ENCODE measurements at regions not wholly inside any gene's neighbourhood (a gene's known extent, or its start where the extent isn't known, plus 50 kb on each side); places are given as distances from the start of the nearest gene placed in this dataset.

DNA sequence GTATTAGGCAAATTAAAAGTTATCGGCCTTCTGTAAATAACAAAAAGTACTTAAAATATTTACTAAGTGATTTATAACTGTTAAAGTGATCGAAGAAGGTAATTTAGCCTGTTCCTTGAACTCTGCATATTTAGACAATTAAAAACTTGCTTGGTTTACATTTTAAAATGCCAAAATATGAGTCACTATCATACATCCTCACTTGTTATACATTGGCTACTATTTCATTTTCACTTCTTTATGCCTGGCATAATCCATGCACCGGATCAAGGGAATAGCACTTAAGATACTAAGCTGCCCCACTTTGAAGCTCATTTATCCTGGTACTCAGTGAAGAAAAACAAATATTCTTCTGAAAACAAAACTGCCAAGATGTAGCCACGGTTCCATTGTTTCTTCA is 344.6 kb downstream of the UBE3D start:
- TF ChIP-seq, protein P1, sequence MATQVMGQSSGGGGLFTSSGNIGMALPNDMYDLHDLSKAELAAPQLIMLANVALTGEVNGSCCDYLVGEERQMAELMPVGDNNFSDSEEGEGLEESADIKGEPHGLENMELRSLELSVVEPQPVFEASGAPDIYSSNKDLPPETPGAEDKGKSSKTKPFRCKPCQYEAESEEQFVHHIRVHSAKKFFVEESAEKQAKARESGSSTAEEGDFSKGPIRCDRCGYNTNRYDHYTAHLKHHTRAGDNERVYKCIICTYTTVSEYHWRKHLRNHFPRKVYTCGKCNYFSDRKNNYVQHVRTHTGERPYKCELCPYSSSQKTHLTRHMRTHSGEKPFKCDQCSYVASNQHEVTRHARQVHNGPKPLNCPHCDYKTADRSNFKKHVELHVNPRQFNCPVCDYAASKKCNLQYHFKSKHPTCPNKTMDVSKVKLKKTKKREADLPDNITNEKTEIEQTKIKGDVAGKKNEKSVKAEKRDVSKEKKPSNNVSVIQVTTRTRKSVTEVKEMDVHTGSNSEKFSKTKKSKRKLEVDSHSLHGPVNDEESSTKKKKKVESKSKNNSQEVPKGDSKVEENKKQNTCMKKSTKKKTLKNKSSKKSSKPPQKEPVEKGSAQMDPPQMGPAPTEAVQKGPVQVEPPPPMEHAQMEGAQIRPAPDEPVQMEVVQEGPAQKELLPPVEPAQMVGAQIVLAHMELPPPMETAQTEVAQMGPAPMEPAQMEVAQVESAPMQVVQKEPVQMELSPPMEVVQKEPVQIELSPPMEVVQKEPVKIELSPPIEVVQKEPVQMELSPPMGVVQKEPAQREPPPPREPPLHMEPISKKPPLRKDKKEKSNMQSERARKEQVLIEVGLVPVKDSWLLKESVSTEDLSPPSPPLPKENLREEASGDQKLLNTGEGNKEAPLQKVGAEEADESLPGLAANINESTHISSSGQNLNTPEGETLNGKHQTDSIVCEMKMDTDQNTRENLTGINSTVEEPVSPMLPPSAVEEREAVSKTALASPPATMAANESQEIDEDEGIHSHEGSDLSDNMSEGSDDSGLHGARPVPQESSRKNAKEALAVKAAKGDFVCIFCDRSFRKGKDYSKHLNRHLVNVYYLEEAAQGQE (IDR thresholded peaks at IDR 0.05; ENCODE audit: insufficient read depth in 1 of 2, low read depth in 2 of 2, low read length in 1 of 2): no peak
- TF ChIP-seq, protein P2, sequence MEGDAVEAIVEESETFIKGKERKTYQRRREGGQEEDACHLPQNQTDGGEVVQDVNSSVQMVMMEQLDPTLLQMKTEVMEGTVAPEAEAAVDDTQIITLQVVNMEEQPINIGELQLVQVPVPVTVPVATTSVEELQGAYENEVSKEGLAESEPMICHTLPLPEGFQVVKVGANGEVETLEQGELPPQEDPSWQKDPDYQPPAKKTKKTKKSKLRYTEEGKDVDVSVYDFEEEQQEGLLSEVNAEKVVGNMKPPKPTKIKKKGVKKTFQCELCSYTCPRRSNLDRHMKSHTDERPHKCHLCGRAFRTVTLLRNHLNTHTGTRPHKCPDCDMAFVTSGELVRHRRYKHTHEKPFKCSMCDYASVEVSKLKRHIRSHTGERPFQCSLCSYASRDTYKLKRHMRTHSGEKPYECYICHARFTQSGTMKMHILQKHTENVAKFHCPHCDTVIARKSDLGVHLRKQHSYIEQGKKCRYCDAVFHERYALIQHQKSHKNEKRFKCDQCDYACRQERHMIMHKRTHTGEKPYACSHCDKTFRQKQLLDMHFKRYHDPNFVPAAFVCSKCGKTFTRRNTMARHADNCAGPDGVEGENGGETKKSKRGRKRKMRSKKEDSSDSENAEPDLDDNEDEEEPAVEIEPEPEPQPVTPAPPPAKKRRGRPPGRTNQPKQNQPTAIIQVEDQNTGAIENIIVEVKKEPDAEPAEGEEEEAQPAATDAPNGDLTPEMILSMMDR (IDR thresholded peaks at IDR 0.05): no peak
- TF ChIP-seq POLR2AphosphoS5 (IDR thresholded peaks at IDR 0.05; ENCODE audit: low read depth, low read length) (no peak), SIN3A (IDR thresholded peaks at IDR 0.05; ENCODE audit: borderline replicate concordance, insufficient read depth, low read depth, low read length) (no peak), TCF7L2 (IDR thresholded peaks at IDR 0.05; ENCODE audit: low read depth, low read length) (no peak)
- H3K4me3 ChIP-seq (ENCODE audit: low read depth in 2 of 2, low read length in 2 of 2): no peak overlapping the region
- intact Hi-C loops (cut with micrococcal nuclease; ENCODE audit: unreplicated experiment): no loop called here
- ChIA-PET CTCF (no interaction called here), POLR2A (no interaction called here)
- no peaks in the 10 kb centered on the region for H3K9me3 ChIP-seq (ENCODE audit: control insufficient read depth, insufficient read depth, low read depth, low read length)
- no peaks in the 10 kb centered on the region for H3K4me1 ChIP-seq (ENCODE audit: control insufficient read depth, insufficient read depth, low read length)
- no TSS peak for BruUV-seq (replicated peaks)
- in situ Hi-C loops (cut with HindIII; ENCODE audit: low pct_unique_long_range_greater_than_20kb, low sequenced_read_pairs): no loop called here
- H3K27me3 ChIP-seq (ENCODE audit: control insufficient read depth, insufficient read depth, low read length): no peaks in the 10 kb centered on the region
- DNase-seq (ENCODE audit: low read depth, low spot score): no peak
- no peak overlapping the region for H3K27ac ChIP-seq (ENCODE audit: low read length)
- no peak for ATAC-seq
- H3K36me3 ChIP-seq (ENCODE audit: control insufficient read depth, insufficient read depth, low read length): no peaks in the 10 kb centered on the region

DNA sequence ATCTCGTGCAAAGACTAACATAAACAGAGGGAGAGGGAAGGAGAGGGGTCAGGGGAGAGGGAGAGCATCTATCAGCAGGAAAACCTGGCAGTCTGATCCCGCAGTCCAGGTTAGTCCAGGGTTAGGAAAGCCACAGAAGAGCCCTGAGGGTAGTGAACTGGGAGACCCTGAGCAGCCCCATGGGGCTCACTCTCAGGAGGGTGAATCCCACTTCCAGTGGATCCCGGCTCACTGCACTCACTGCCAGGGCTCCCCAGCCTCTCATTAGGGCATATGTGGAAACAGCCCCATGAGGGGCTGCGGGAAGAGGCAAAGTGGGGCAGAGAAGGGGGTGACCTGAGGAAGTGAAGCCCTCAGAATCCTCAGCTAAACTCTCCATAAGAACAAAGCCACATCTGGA is 329.9 kb downstream of the UBE3D start:
- no peaks in the 10 kb centered on the region for H3K9me3 ChIP-seq (ENCODE audit: control insufficient read depth, insufficient read depth, low read depth, low read length)
- in situ Hi-C loops (cut with HindIII; ENCODE audit: low pct_unique_long_range_greater_than_20kb, low sequenced_read_pairs) (no loop called here), intact Hi-C loops (cut with micrococcal nuclease; ENCODE audit: unreplicated experiment) (no loop called here)
- H3K27ac ChIP-seq (ENCODE audit: low read length): no peak overlapping the region
- no peaks in the 10 kb centered on the region for H3K36me3 ChIP-seq (ENCODE audit: control insufficient read depth, insufficient read depth, low read length)
- DNase-seq (ENCODE audit: low read depth, low spot score) (no peak), ATAC-seq (no peak)
- H3K4me1 ChIP-seq (ENCODE audit: control insufficient read depth, insufficient read depth, low read length): no peaks in the 10 kb centered on the region
- TF ChIP-seq TCF7L2 (IDR thresholded peaks at IDR 0.05; ENCODE audit: low read depth, low read length) (no peak), POLR2AphosphoS5 (IDR thresholded peaks at IDR 0.05; ENCODE audit: low read depth, low read length) (no peak), SIN3A (IDR thresholded peaks at IDR 0.05; ENCODE audit: borderline replicate concordance, insufficient read depth, low read depth, low read length) (no peak)
- TF ChIP-seq, protein P1 (IDR thresholded peaks at IDR 0.05; ENCODE audit: insufficient read depth in 1 of 2, low read depth in 2 of 2, low read length in 1 of 2): no peak
- TF ChIP-seq, protein P2 (IDR thresholded peaks at IDR 0.05): no peak
- no peak overlapping the region for H3K4me3 ChIP-seq (ENCODE audit: low read depth in 2 of 2, low read length in 2 of 2)
- H3K27me3 ChIP-seq (ENCODE audit: control insufficient read depth, insufficient read depth, low read length): no peaks in the 10 kb centered on the region; the same call in none of the 2 replicates
- CTCF ChIA-PET: no interaction called here
- POLR2A ChIA-PET: no interaction called here
- no TSS peak for BruUV-seq (replicated peaks)
